Upper lobe of left lung (tissue), 4 donors: ENCODE measurements at regions not wholly inside any gene's neighbourhood (a gene's known extent, or its start where the extent isn't known, plus 50 kb on each side); places are given as distances from the start of the nearest gene placed in this dataset.

ENCODE experiments used
- POLR2A ChIP-seq, 4 donors: fragments of 450-650 bp; IDR thresholded peaks; one replicate each; pipeline ENCODE4 v1.5.1; 2016 to 2017; ENCODE audit warnings: antibody characterized with exemption in 4 of 4, mild to moderate bottlenecking in 2 of 4
- POLR2AphosphoS5 ChIP-seq, 2 donors: sonication (generic); formaldehyde crosslinking; IDR thresholded peaks; one replicate each; pipeline ENCODE4 v1.5.1; 2017; ENCODE audit warnings: antibody characterized with exemption in 2 of 2
- TF ChIP-seq, protein P1 (sequence below), 6 experiments: fragments of 450-650 bp in 4 of 6; fragments of 200-600 bp in 2 of 6; sonication (generic) in 2 of 6; IDR thresholded peaks; one replicate each; pipeline ENCODE4 v1.5.1; 2016 to 2019; ENCODE audit warnings: antibody characterized with exemption in 6 of 6

DNA sequence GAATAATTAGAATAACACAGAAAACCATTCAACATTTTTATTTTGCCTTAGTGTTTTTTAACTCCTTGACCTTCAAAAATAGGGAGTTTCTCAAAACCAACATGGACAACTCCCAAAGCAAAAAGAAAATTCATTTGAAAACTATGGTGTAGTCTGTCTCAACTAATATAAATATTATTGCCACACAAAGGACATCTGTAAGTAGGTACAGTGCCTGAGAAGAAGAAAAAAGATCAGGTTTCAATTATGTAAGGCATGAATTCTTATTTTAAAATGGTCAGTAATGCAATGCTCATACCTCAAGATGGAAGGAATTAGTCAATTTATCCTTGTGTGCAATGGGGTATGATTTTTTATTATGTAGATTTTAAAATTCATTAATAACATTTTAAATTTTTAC lies 109.6 kb upstream of the CNTLN start:
- TF ChIP-seq, protein P1, sequence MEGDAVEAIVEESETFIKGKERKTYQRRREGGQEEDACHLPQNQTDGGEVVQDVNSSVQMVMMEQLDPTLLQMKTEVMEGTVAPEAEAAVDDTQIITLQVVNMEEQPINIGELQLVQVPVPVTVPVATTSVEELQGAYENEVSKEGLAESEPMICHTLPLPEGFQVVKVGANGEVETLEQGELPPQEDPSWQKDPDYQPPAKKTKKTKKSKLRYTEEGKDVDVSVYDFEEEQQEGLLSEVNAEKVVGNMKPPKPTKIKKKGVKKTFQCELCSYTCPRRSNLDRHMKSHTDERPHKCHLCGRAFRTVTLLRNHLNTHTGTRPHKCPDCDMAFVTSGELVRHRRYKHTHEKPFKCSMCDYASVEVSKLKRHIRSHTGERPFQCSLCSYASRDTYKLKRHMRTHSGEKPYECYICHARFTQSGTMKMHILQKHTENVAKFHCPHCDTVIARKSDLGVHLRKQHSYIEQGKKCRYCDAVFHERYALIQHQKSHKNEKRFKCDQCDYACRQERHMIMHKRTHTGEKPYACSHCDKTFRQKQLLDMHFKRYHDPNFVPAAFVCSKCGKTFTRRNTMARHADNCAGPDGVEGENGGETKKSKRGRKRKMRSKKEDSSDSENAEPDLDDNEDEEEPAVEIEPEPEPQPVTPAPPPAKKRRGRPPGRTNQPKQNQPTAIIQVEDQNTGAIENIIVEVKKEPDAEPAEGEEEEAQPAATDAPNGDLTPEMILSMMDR (IDR thresholded peaks at IDR 0.05) = no peak
- TF ChIP-seq POLR2AphosphoS5 (IDR thresholded peaks at IDR 0.05) (no peak), POLR2A (IDR thresholded peaks at IDR 0.05) (no peak)
